OCI-LY1 (cell line): ENCODE measurements at regions not wholly inside any gene's neighbourhood (a gene's known extent, or its start where the extent isn't known, plus 50 kb on each side); places are given as distances from the start of the nearest gene placed in this dataset.

Experiments
- H2AFZ ChIP-seq: fragments of 200-600 bp; sonication (generic), shearing (Covaris generic); 2 replicates; pipeline ENCODE4 v1.6.0; 2014; ENCODE audit warnings: antibody characterized with exemption, mild to moderate bottlenecking, low read length
- H3F3A ChIP-seq: fragments of 200-600 bp; sonication (generic), shearing (Covaris generic); 2 replicates; pipeline ENCODE4 v1.6.0; 2014; ENCODE audit warnings: mild to moderate bottlenecking, antibody characterized with exemption, low read length, moderate library complexity; ENCODE audit not compliant: insufficient read depth
- H3K27ac ChIP-seq: fragments of 200-600 bp; sonication (generic); 2 replicates; pipeline ENCODE4 v1.5.1; 2014; ENCODE audit warnings: low read length, mixed run types, mild to moderate bottlenecking, low read depth; ENCODE audit not compliant: poor library complexity, severe bottlenecking
- H3K27me3 ChIP-seq: fragments of 200-600 bp; sonication (generic); 2 replicates; pipeline ENCODE4 v1.6.0; 2014; ENCODE audit warnings: antibody characterized with exemption, mild to moderate bottlenecking, low read length, moderate library complexity; ENCODE audit not compliant: insufficient read depth
- H3K36me3 ChIP-seq: fragments of 200-600 bp; sonication (generic); 2 replicates; pipeline ENCODE4 v1.6.1; 2014; ENCODE audit warnings: mild to moderate bottlenecking, antibody characterized with exemption, low read length, moderate library complexity, mixed read lengths; ENCODE audit not compliant: insufficient read depth
- H3K4me1 ChIP-seq: fragments of 200-600 bp; sonication (generic); 2 replicates; pipeline ENCODE4 v1.5.1; 2014; ENCODE audit warnings: mild to moderate bottlenecking, low read length, moderate library complexity; ENCODE audit not compliant: insufficient read depth, severe bottlenecking
- H3K4me2 ChIP-seq: fragments of 200-600 bp; sonication (generic), shearing (Covaris generic); 2 replicates; pipeline ENCODE4 v1.6.1; 2014; ENCODE audit warnings: low read length
- H3K4me3 ChIP-seq: fragments of 200-600 bp; sonication (generic); 2 replicates; pipeline ENCODE4 v1.5.1; 2014; ENCODE audit warnings: low read length, low read depth, mild to moderate bottlenecking, mixed read lengths; ENCODE audit not compliant: poor library complexity, severe bottlenecking
- H3K79me2 ChIP-seq: fragments of 200-600 bp; shearing (Covaris generic); 2 replicates; pipeline ENCODE4 v1.6.1; 2016; ENCODE audit warnings: mixed run types, low read length, mixed read lengths; ENCODE audit not compliant: insufficient read depth
- H3K9ac ChIP-seq: fragments of 200-600 bp; sonication (generic), shearing (Covaris generic); 2 replicates; pipeline ENCODE4 v1.6.1; 2014; ENCODE audit warnings: mild to moderate bottlenecking, low read length, mixed read lengths
- H3K9me2 ChIP-seq: fragments of 200-600 bp; sonication (generic), shearing (Covaris generic); 2 replicates; pipeline ENCODE4 v1.6.1; 2014; ENCODE audit warnings: low read depth, mild to moderate bottlenecking, low read length, mixed read lengths
- H3K9me3 ChIP-seq: fragments of 200-600 bp; shearing (Covaris generic); 2 replicates; pipeline ENCODE4 v1.6.1; 2014; ENCODE audit warnings: low read length, mixed read lengths
- H4K20me1 ChIP-seq: fragments of 200-600 bp; sonication (generic), shearing (Covaris generic); 2 replicates; pipeline ENCODE4 v1.6.0; 2016; ENCODE audit warnings: mild to moderate bottlenecking, low read length; ENCODE audit not compliant: insufficient read depth
- CTCF ChIP-seq: fragments of 200-600 bp; sonication (generic), shearing (Covaris generic); IDR thresholded peaks from 2 replicates; pipeline ENCODE4 v1.5.1; 2017; ENCODE audit warnings: mild to moderate bottlenecking, antibody characterized with exemption, low read length, moderate library complexity, mixed read lengths
- EZH2 ChIP-seq: fragments of 200-600 bp; sonication (generic), shearing (Covaris generic); IDR thresholded peaks from 2 replicates; pipeline ENCODE4 v1.8.0; 2017; ENCODE audit warnings: borderline replicate concordance, mixed run types, mild to moderate bottlenecking, antibody characterized with exemption, low read length, moderate library complexity, mixed read lengths

GRCh38 chr16:51008607-51009006, 142.5 kb downstream of the SALL1 start:
- no peaks in the 10 kb centered on the region for H3K9me2 ChIP-seq
- no peak overlapping the region for H3K4me3 ChIP-seq
- no peaks in the 10 kb centered on the region for H3F3A ChIP-seq
- H3K79me2 ChIP-seq, result no peaks in the 10 kb centered on the region
- H4K20me1 ChIP-seq, result no peaks in the 10 kb centered on the region
- H3K27ac ChIP-seq, result no peak overlapping the region
- no peak overlapping the region for H3K9ac ChIP-seq
- H2AFZ ChIP-seq, result no peak overlapping the region
- H3K4me1 ChIP-seq, result no peaks in the 10 kb centered on the region
- no peaks in the 10 kb centered on the region for H3K36me3 ChIP-seq
- TF ChIP-seq CTCF (no peak), EZH2 (no peak)
- H3K27me3 ChIP-seq, result no peaks in the 10 kb centered on the region
- H3K4me2 ChIP-seq, result no peak overlapping the region
- H3K9me3 ChIP-seq, result no peaks in the 10 kb centered on the region

- Histone ChIP-seq H3K9me3 (no peaks in the 10 kb centered on the region), H3K4me1 (no peaks in the 10 kb centered on the region), H3K27me3 (no peaks in the 10 kb centered on the region), H3K36me3 (no peaks in the 10 kb centered on the region), H3K79me2 (no peaks in the 10 kb centered on the region), H3K9ac (no peak overlapping the region), H3F3A (no peaks in the 10 kb centered on the region), H3K4me3 (no peak overlapping the region), H3K27ac (no peak overlapping the region), H2AFZ (no peak overlapping the region), H4K20me1 (no peaks in the 10 kb centered on the region), H3K4me2 (no peak overlapping the region), H3K9me2 (no peaks in the 10 kb centered on the region)
- no peak for TF ChIP-seq EZH2
- no peak for TF ChIP-seq CTCF
Observed at GRCh38 chr16:51008037-51008436, 143.0 kb downstream of the SALL1 start.

- TF ChIP-seq CTCF, result no peak
- TF ChIP-seq EZH2, result no peak
- Histone ChIP-seq H3K79me2 (no peaks in the 10 kb centered on the region), H3F3A (no peaks in the 10 kb centered on the region), H3K4me2 (no peak overlapping the region), H3K27me3 (no peaks in the 10 kb centered on the region), H3K4me1 (no peaks in the 10 kb centered on the region), H4K20me1 (no peaks in the 10 kb centered on the region), H3K36me3 (no peaks in the 10 kb centered on the region), H3K4me3 (no peak overlapping the region), H3K27ac (no peak overlapping the region), H3K9me2 (no peaks in the 10 kb centered on the region), H3K9ac (no peak overlapping the region), H3K9me3 (no peaks in the 10 kb centered on the region), H2AFZ (no peak overlapping the region)
Observed at GRCh38 chr16:51003850-51004566, 147.1 kb downstream of the SALL1 start.
